ENCODE measurements at regions not wholly inside any gene's neighbourhood (a gene's known extent, or its start where the extent isn't known, plus 50 kb on each side); places are given as distances from the start of the nearest gene placed in this dataset.

GRCh38 chr2:147523415-147523814 is 321.4 kb upstream of the ACVR2A start:
- Histone ChIP-seq H3K27ac (no peak overlapping the region), H3K4me1 (peaks cover 15% of the 10 kb centered on the region), H3K27me3 (no peaks in the 10 kb centered on the region), H3K4me3 (no peak overlapping the region), H3K36me3 (no peaks in the 10 kb centered on the region), H3K9me3 (no peaks in the 10 kb centered on the region)
- no peak for TF ChIP-seq POLR2AphosphoS5 (IDR thresholded peaks at IDR 0.05)
- TF ChIP-seq, protein P1, sequence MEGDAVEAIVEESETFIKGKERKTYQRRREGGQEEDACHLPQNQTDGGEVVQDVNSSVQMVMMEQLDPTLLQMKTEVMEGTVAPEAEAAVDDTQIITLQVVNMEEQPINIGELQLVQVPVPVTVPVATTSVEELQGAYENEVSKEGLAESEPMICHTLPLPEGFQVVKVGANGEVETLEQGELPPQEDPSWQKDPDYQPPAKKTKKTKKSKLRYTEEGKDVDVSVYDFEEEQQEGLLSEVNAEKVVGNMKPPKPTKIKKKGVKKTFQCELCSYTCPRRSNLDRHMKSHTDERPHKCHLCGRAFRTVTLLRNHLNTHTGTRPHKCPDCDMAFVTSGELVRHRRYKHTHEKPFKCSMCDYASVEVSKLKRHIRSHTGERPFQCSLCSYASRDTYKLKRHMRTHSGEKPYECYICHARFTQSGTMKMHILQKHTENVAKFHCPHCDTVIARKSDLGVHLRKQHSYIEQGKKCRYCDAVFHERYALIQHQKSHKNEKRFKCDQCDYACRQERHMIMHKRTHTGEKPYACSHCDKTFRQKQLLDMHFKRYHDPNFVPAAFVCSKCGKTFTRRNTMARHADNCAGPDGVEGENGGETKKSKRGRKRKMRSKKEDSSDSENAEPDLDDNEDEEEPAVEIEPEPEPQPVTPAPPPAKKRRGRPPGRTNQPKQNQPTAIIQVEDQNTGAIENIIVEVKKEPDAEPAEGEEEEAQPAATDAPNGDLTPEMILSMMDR (IDR thresholded peaks at IDR 0.05), result no peak
- no peak for TF ChIP-seq EP300 (IDR thresholded peaks at IDR 0.05)
- DNase-seq (ENCODE audit: low spot score in 2 of 2), result no peak

- no peak overlapping the region for H3K4me3 ChIP-seq
- TF ChIP-seq EP300 (IDR thresholded peaks at IDR 0.05), result no peak
- DNase-seq (ENCODE audit: low spot score in 2 of 2), result no peak
- no peak overlapping the region for H3K27ac ChIP-seq
- H3K9me3 ChIP-seq, result no peaks in the 10 kb centered on the region
- 85% methylated on average over 3 of the region's 3 CpGs for WGBS
- no peaks in the 10 kb centered on the region for H3K36me3 ChIP-seq
- H3K27me3 ChIP-seq, result no peaks in the 10 kb centered on the region
- peaks cover 15% of the 10 kb centered on the region for H3K4me1 ChIP-seq
Measured at GRCh38 chr2:147521936-147522335, 322.9 kb upstream of the ACVR2A start.

GRCh38 chr2:147520817-147521216 is 324.0 kb upstream of the ACVR2A start:
- TF ChIP-seq EP300 (IDR thresholded peaks at IDR 0.05) (no peak), POLR2A (IDR thresholded peaks at IDR 0.05) (no peak), POLR2AphosphoS5 (IDR thresholded peaks at IDR 0.05) (no peak)
- TF ChIP-seq, protein P1 (IDR thresholded peaks at IDR 0.05), result no peak
- no peaks in the 10 kb centered on the region for H3K27me3 ChIP-seq
- H3K4me3 ChIP-seq, result no peak overlapping the region
- 94% methylated on average over 3 of the region's 3 CpGs for WGBS
- peaks cover 9% of the 10 kb centered on the region for H3K4me1 ChIP-seq
- DNase-seq (ENCODE audit: low spot score in 2 of 2), result no peak
- H3K9me3 ChIP-seq, result no peaks in the 10 kb centered on the region
- H3K27ac ChIP-seq, result no peak overlapping the region
- H3K36me3 ChIP-seq, result no peaks in the 10 kb centered on the region

DNA sequence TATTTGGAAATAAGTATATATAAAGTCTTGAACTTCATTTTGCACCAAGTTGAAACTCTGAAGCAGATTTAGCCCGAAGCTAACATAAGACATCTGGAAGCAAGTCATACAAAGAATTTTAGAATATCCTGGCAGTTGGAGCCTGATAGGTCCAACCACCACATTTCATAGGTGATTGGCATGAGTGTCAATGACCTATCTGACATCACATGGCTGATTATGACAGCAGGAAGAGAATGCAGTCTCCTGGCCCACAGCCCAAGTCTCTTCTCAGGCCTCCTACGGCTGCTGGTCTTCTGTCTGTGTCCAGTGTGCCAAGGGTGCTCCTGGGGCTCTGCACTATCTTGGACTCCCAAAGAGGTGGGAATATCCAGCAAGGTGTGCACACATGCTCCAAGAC is 325.7 kb upstream of the ACVR2A start:
- H3K4me3 ChIP-seq, result no peak overlapping the region
- H3K4me1 ChIP-seq, result no peaks in the 10 kb centered on the region
- H3K27me3 ChIP-seq, result no peaks in the 10 kb centered on the region
- H3K27ac ChIP-seq, result no peak overlapping the region
- no peaks in the 10 kb centered on the region for H3K9me3 ChIP-seq
- WGBS, result 56% methylated on average over 2 of the region's 2 CpGs
- no peak for TF ChIP-seq POLR2AphosphoS5 (IDR thresholded peaks at IDR 0.05)
- no peak for DNase-seq (ENCODE audit: low spot score in 2 of 2)
- no peaks in the 10 kb centered on the region for H3K36me3 ChIP-seq

DNA sequence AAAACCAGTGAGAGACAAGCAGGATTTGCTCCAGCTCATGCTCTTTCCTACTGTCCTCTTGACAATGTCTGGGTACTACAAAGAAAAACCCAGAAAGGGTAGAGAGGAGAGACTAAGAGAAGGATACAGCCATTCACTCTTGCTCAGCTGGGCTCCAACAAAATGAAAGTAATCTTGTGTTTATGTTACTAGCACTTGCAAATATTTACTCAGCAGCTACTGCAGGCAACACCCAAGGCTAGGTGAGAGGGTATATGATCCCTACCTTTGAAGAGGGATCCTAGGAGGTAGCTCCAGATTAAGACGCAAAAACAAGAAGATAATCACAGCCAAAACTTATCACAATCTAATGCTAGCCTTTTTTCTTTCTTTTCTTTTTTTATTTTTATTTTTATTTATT is 329.6 kb upstream of the ACVR2A start:
- peaks cover 6% of the 10 kb centered on the region for H3K4me1 ChIP-seq
- no peak overlapping the region for H3K4me3 ChIP-seq
- H3K27me3 ChIP-seq, result no peaks in the 10 kb centered on the region
- H3K9me3 ChIP-seq, result no peaks in the 10 kb centered on the region
- H3K36me3 ChIP-seq, result no peaks in the 10 kb centered on the region
- no peak for DNase-seq (ENCODE audit: low spot score in 2 of 2)
- no peak overlapping the region for H3K27ac ChIP-seq
- TF ChIP-seq POLR2A (IDR thresholded peaks at IDR 0.05) (no peak), EP300 (IDR thresholded peaks at IDR 0.05) (no peak), POLR2AphosphoS5 (IDR thresholded peaks at IDR 0.05) (no peak)
- TF ChIP-seq, protein P1 (IDR thresholded peaks at IDR 0.05), result no peak
- 97% methylated on average over 1 of the region's 1 CpG for WGBS

GRCh38 chr2:147512206-147512605 is 332.6 kb upstream of the ACVR2A start:
- WGBS, result 69% methylated on average over 5 of the region's 5 CpGs
- Histone ChIP-seq H3K27me3 (no peaks in the 10 kb centered on the region), H3K9me3 (no peaks in the 10 kb centered on the region), H3K4me3 (no peak overlapping the region), H3K4me1 (peaks cover 6% of the 10 kb centered on the region), H3K27ac (no peak overlapping the region), H3K36me3 (no peaks in the 10 kb centered on the region)
- TF ChIP-seq, protein P1 (IDR thresholded peaks at IDR 0.05), result no peak
- TF ChIP-seq POLR2A (IDR thresholded peaks at IDR 0.05) (no peak), EP300 (IDR thresholded peaks at IDR 0.05) (no peak), POLR2AphosphoS5 (IDR thresholded peaks at IDR 0.05) (no peak)
- no peak for DNase-seq (ENCODE audit: low spot score in 2 of 2)

All from suprapubic skin (tissue), 4 donors.